H9 (cell line): ENCODE measurements at regions not wholly inside any gene's neighbourhood (a gene's known extent, or its start where the extent isn't known, plus 50 kb on each side); places are given as distances from the start of the nearest gene placed in this dataset.

Experiments used
- DNase-seq: peaks from one replicate; pipeline ENCODE4 v3.0.0-alpha.2; 2017
- H2AFZ ChIP-seq: one replicate; pipeline ENCODE4 v1.6.1; 2013; ENCODE audit warnings: mild to moderate bottlenecking, low read length, control low read depth, moderate library complexity
- H2AK5ac ChIP-seq: 2 replicates; pipeline ENCODE4 v1.6.1; 2013; ENCODE audit warnings: low read length, control low read depth, mixed read lengths; ENCODE audit not compliant: insufficient read length
- H2BK120ac ChIP-seq: one replicate; pipeline ENCODE4 v1.6.1; 2013; ENCODE audit warnings: low read depth, mild to moderate bottlenecking, low read length, control low read depth, inconsistent platforms; ENCODE audit not compliant: poor library complexity, severe bottlenecking
- H2BK12ac ChIP-seq: 2 replicates; pipeline ENCODE4 v1.6.1; 2013; ENCODE audit warnings: low read length, control low read depth, mixed read lengths, low read depth; ENCODE audit not compliant: insufficient read length
- H2BK15ac ChIP-seq: 2 replicates; pipeline ENCODE4 v1.6.1; 2013; ENCODE audit warnings: low read depth, low read length, control low read depth
- H2BK20ac ChIP-seq: one replicate; pipeline ENCODE4 v1.6.1; 2013; ENCODE audit warnings: low read depth, mild to moderate bottlenecking, low read length, control low read depth, inconsistent platforms; ENCODE audit not compliant: poor library complexity, severe bottlenecking
- H2BK5ac ChIP-seq: 2 replicates; pipeline ENCODE4 v1.6.1; 2013; ENCODE audit warnings: low read length, control low read depth, mixed read lengths; ENCODE audit not compliant: insufficient read length
- H3K14ac ChIP-seq: 2 replicates; pipeline ENCODE4 v1.6.1; 2013; ENCODE audit warnings: low read length, control low read depth; ENCODE audit not compliant: insufficient read depth
- H3K18ac ChIP-seq: 2 replicates; pipeline ENCODE4 v1.6.1; 2013; ENCODE audit warnings: low read depth, mild to moderate bottlenecking, mixed read lengths, low read length, control low read depth; ENCODE audit not compliant: insufficient read length
- H3K23ac ChIP-seq: 2 replicates; pipeline ENCODE4 v1.6.1; 2013; ENCODE audit warnings: low read length, control low read depth, mixed read lengths, low read depth; ENCODE audit not compliant: insufficient read length
- H3K23me2 ChIP-seq: 2 replicates; pipeline ENCODE4 v1.6.1; 2013; ENCODE audit warnings: low read depth, mild to moderate bottlenecking, mixed read lengths, low read length, control low read depth; ENCODE audit not compliant: insufficient read length, poor library complexity, severe bottlenecking
- H3K27ac ChIP-seq: 2 replicates; pipeline ENCODE4 v1.5.1; 2013; ENCODE audit warnings: low read length, control low read depth, mixed read lengths, low read depth; ENCODE audit not compliant: insufficient read length
- H3K27me3 ChIP-seq: 2 replicates; pipeline ENCODE4 v1.6.1; 2013; ENCODE audit warnings: low read length, control low read depth, inconsistent platforms; ENCODE audit not compliant: insufficient read depth
- H3K4ac ChIP-seq: 2 replicates; pipeline ENCODE4 v1.6.1; 2013; ENCODE audit warnings: low read depth, mild to moderate bottlenecking, control low read depth, inconsistent platforms, low read length, moderate library complexity
- H3K4me1 ChIP-seq: 2 replicates; pipeline ENCODE4 v1.6.1; 2013; ENCODE audit warnings: low read length, control low read depth, inconsistent platforms; ENCODE audit not compliant: insufficient read depth
- H3K4me2 ChIP-seq: 2 replicates; pipeline ENCODE4 v1.6.1; 2013; ENCODE audit warnings: low read length, control low read depth, mixed read lengths; ENCODE audit not compliant: insufficient read length, insufficient read depth
- H3K56ac ChIP-seq: 2 replicates; pipeline ENCODE4 v1.6.1; 2013; ENCODE audit warnings: low read depth, mild to moderate bottlenecking, mixed read lengths, low read length, control low read depth; ENCODE audit not compliant: insufficient read length
- H3K79me1 ChIP-seq: 2 replicates; pipeline ENCODE4 v1.6.1; 2013; ENCODE audit warnings: low read depth, mild to moderate bottlenecking, moderate library complexity, low read length, control low read depth, inconsistent platforms; ENCODE audit not compliant: insufficient read depth, poor library complexity, severe bottlenecking
- H3K79me2 ChIP-seq: 2 replicates; pipeline ENCODE4 v1.6.1; 2013; ENCODE audit warnings: low read length, control low read depth, inconsistent platforms; ENCODE audit not compliant: insufficient read depth
- H3K9ac ChIP-seq: 2 replicates; pipeline ENCODE4 v1.6.1; 2013; ENCODE audit warnings: low read length, control low read depth, mixed read lengths; ENCODE audit not compliant: insufficient read length; ENCODE audit errors: extremely low read depth
- H3K9me3 ChIP-seq: one replicate; pipeline ENCODE4 v1.6.1; 2013; ENCODE audit warnings: low read depth, low read length, inconsistent platforms; ENCODE audit not compliant: control insufficient read depth
- H3T11ph ChIP-seq: one replicate; pipeline ENCODE4 v1.6.1; 2013; ENCODE audit warnings: mild to moderate bottlenecking, low read length, control low read depth, inconsistent platforms
- H4K20me1 ChIP-seq: one replicate; pipeline ENCODE4 v1.6.1; 2013; ENCODE audit not compliant: control insufficient read depth, insufficient read length, insufficient read depth
- H4K5ac ChIP-seq: 2 replicates; pipeline ENCODE4 v1.6.1; 2013; ENCODE audit warnings: low read depth, mild to moderate bottlenecking, mixed read lengths, low read length, control low read depth; ENCODE audit not compliant: insufficient read length
- H4K8ac ChIP-seq: replicated peaks from 2 replicates; pipeline ENCODE4 v1.6.1; 2013; ENCODE audit warnings: low read length, control low read depth, mixed read lengths, low read depth; ENCODE audit not compliant: insufficient read length
- H4K91ac ChIP-seq: 2 replicates; pipeline ENCODE4 v1.6.1; 2013; ENCODE audit warnings: low read depth, mild to moderate bottlenecking, moderate library complexity, mixed read lengths, low read length, control low read depth; ENCODE audit not compliant: insufficient read length
- H3K27ac Mint-ChIP-seq, 3 experiments: 2 replicates in 2 of 3; 3 replicates in 1 of 3; pipeline ENCODE4 v1.8.0; 2020 to 2021; ENCODE audit warnings: mixed read lengths in 3 of 3, mild to moderate bottlenecking in 1 of 3, moderate library complexity in 1 of 3
- H3K27me3 Mint-ChIP-seq: 2 replicates; pipeline ENCODE4 v1.8.0; 2021; ENCODE audit warnings: low read depth, mild to moderate bottlenecking, moderate library complexity, mixed read lengths
- H3K36me3 Mint-ChIP-seq, 3 experiments: 2 replicates in 2 of 3; 3 replicates in 1 of 3; pipeline ENCODE4 v1.8.0; 2020 to 2021; ENCODE audit warnings: low read depth in 3 of 3, mixed read lengths in 3 of 3; ENCODE audit not compliant: insufficient read depth in 1 of 3
- H3K4me1 Mint-ChIP-seq, 2 experiments: 2 replicates each; pipeline ENCODE4 v1.8.0; 2020; ENCODE audit warnings: mixed read lengths in 2 of 2
- H3K4me3 Mint-ChIP-seq, 2 experiments: 2 replicates in 1 of 2; 3 replicates in 1 of 2; pipeline ENCODE4 v1.8.0; 2020 to 2021; ENCODE audit warnings: mild to moderate bottlenecking in 2 of 2, mixed read lengths in 2 of 2, moderate library complexity in 1 of 2
- H3K9me3 Mint-ChIP-seq, 2 experiments: 2 replicates in 1 of 2; 3 replicates in 1 of 2; pipeline ENCODE4 v1.8.0; 2020; ENCODE audit warnings: mild to moderate bottlenecking in 2 of 2, mixed read lengths in 2 of 2, moderate library complexity in 1 of 2
- CTCF ChIP-seq: fragments of 200-600 bp; sonication (generic); conservative IDR thresholded peaks from 3 replicates; pipeline ENCODE4 v1.8.0; 2021; ENCODE audit warnings: antibody characterized with exemption, mild to moderate bottlenecking
- WGBS: extraction: QIAGEN DNeasy Blood & Tissue Kit; methylation state at CpG from one replicate; pipeline ENCODE4 v1.1.7; 2013; ENCODE audit warnings: missing lambda C conversion rate, low lambda C conversion rate, mixed read lengths; ENCODE audit not compliant: insufficient read length; ENCODE audit errors: extremely low coverage; 5-methylcytosine and 5-hydroxymethylcytosine counted together

GRCh38 chr14:97546491-97547230 lies 749.5 kb downstream of the VRK1 start:
- TF ChIP-seq CTCF: no peak
- peaks cover 2 to 7% of the 10 kb centered on the region in 2 experiments for H3K4me1 Mint-ChIP-seq

More at GRCh38 chr14:97546491-97547230, 749.5 kb downstream of the VRK1 start:
- Histone ChIP-seq H3K9me3 (no peaks in the 10 kb centered on the region), H2BK120ac (no peak overlapping the region), H2BK5ac (no peak overlapping the region), H3K4me1 (no peaks in the 10 kb centered on the region), H3K14ac (no peak overlapping the region), H3K23me2 (no peaks in the 10 kb centered on the region), H2AK5ac (no peak overlapping the region), H3K4me2 (no peak overlapping the region), H3K23ac (no peak overlapping the region), H4K5ac (no peak overlapping the region), H4K91ac (no peak overlapping the region), H2BK12ac (no peak overlapping the region), H3K27ac (no peak overlapping the region), H3K79me2 (no peaks in the 10 kb centered on the region), H2BK20ac (no peak overlapping the region), H3K18ac (no peak overlapping the region), H2AFZ (no peak overlapping the region), H3K56ac (no peak overlapping the region), H4K8ac (no peak overlapping the region), H3K79me1 (no peaks in the 10 kb centered on the region), H3K9ac (no peak overlapping the region), H3K27me3 (no peaks in the 10 kb centered on the region), H4K20me1 (no peaks in the 10 kb centered on the region), H3T11ph (no peak overlapping the region), H3K4ac (no peak overlapping the region), H2BK15ac (no peak overlapping the region)
- WGBS: no CpG with 5 or more reads among the region's 20 CpGs
- H3K4me3 Mint-ChIP-seq: no peak overlapping the region
- no peak for DNase-seq
- no peaks in the 10 kb centered on the region; a peak in 1 of 7 replicates for H3K36me3 Mint-ChIP-seq
- peaks cover 0 to 3% of the 10 kb centered on the region in 2 experiments; a peak in 1 of 5 replicates for H3K9me3 Mint-ChIP-seq
- no peak overlapping the region; a peak in 1 of 7 replicates for H3K27ac Mint-ChIP-seq
- H3K27me3 Mint-ChIP-seq: no peaks in the 10 kb centered on the region
